ENCODE measurements at regions not wholly inside any gene's neighbourhood (a gene's known extent, or its start where the extent isn't known, plus 50 kb on each side); places are given as distances from the start of the nearest gene placed in this dataset.

DNA sequence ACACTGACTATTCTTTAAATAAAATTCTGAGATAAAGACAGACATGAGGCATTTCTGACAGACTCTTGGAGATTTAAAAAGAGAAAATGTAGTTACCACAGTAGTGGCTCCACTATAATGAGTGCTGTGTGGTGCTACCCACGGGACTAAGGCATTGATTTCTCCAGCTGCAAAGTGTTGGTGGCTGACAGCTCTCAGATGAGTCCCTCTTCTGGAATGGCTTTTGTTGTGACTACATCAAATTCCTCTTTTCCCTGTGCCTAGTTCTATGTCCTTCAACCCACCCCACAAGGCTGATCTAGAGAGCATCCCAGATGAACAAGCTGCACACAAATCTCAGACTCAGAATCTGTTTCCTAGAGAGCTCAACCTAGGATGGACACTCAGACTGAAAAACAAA lies 884.8 kb upstream of the ZEB2 start:
- Histone ChIP-seq H2BK15ac (ENCODE audit: low read depth, low read length) (no peak overlapping the region), H4K20me1 (ENCODE audit: control insufficient read depth, insufficient read depth, insufficient read length) (no peaks in the 10 kb centered on the region), H3K79me1 (ENCODE audit: insufficient read depth, low read depth, low read length, poor library complexity, severe bottlenecking) (no peaks in the 10 kb centered on the region), H3K27me3 (ENCODE audit: insufficient read depth, low read length) (no peaks in the 10 kb centered on the region), H3K56ac (ENCODE audit: insufficient read length, low read depth, low read length) (no peak overlapping the region), H2BK120ac (ENCODE audit: low read depth, low read length, poor library complexity, severe bottlenecking) (no peak overlapping the region), H3K14ac (ENCODE audit: insufficient read depth, low read length) (no peak overlapping the region), H2AK5ac (ENCODE audit: insufficient read length, low read length) (no peak overlapping the region), H4K8ac (replicated peaks; ENCODE audit: insufficient read length, low read depth, low read length) (no peak overlapping the region), H3K23ac (ENCODE audit: insufficient read length, low read depth, low read length) (no peak overlapping the region), H2BK12ac (ENCODE audit: insufficient read length, low read depth, low read length) (no peak overlapping the region), H3K9ac (ENCODE audit: extremely low read depth, insufficient read length, low read length) (no peak overlapping the region), H2AFZ (ENCODE audit: low read length) (no peak overlapping the region), H4K5ac (ENCODE audit: insufficient read length, low read depth, low read length) (no peak overlapping the region), H4K91ac (ENCODE audit: insufficient read length, low read depth, low read length) (no peak overlapping the region), H3T11ph (ENCODE audit: low read length) (no peak overlapping the region), H2BK20ac (ENCODE audit: low read depth, low read length, poor library complexity, severe bottlenecking) (no peak overlapping the region), H2BK5ac (ENCODE audit: insufficient read length, low read length) (no peak overlapping the region), H3K79me2 (ENCODE audit: insufficient read depth, low read length) (no peaks in the 10 kb centered on the region), H3K27ac (ENCODE audit: insufficient read length, low read depth, low read length) (no peak overlapping the region), H3K9me3 (ENCODE audit: control insufficient read depth, low read depth, low read length) (no peaks in the 10 kb centered on the region), H3K23me2 (ENCODE audit: insufficient read length, low read depth, low read length, poor library complexity, severe bottlenecking) (no peaks in the 10 kb centered on the region), H3K4ac (ENCODE audit: low read depth, low read length) (no peak overlapping the region), H3K4me1 (ENCODE audit: insufficient read depth, low read length) (no peaks in the 10 kb centered on the region), H3K18ac (ENCODE audit: insufficient read length, low read depth, low read length) (no peak overlapping the region), H3K4me2 (ENCODE audit: insufficient read depth, insufficient read length, low read length) (no peak overlapping the region)
- Mint-ChIP-seq H3K36me3 (ENCODE audit: insufficient read depth in 1 of 3, low read depth in 3 of 3) (no peaks in the 10 kb centered on the region), H3K27ac (peak overlapping the region in 1 of 3 experiments; percentile 50; a peak in 1 of 7 replicates), H3K4me1 (no peaks in the 10 kb centered on the region), H3K4me3 (no peak overlapping the region), H3K27me3 (ENCODE audit: low read depth) (no peaks in the 10 kb centered on the region), H3K9me3 (no peaks in the 10 kb centered on the region)
- TF ChIP-seq, protein P1, sequence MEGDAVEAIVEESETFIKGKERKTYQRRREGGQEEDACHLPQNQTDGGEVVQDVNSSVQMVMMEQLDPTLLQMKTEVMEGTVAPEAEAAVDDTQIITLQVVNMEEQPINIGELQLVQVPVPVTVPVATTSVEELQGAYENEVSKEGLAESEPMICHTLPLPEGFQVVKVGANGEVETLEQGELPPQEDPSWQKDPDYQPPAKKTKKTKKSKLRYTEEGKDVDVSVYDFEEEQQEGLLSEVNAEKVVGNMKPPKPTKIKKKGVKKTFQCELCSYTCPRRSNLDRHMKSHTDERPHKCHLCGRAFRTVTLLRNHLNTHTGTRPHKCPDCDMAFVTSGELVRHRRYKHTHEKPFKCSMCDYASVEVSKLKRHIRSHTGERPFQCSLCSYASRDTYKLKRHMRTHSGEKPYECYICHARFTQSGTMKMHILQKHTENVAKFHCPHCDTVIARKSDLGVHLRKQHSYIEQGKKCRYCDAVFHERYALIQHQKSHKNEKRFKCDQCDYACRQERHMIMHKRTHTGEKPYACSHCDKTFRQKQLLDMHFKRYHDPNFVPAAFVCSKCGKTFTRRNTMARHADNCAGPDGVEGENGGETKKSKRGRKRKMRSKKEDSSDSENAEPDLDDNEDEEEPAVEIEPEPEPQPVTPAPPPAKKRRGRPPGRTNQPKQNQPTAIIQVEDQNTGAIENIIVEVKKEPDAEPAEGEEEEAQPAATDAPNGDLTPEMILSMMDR (conservative IDR thresholded peaks at IDR 0.05): no peak
- WGBS (ENCODE audit: extremely low coverage, insufficient read length, low lambda C conversion rate): no CpG with 5 or more reads among the region's 1 CpG
- no peak for DNase-seq
